ENCODE measurements at regions not wholly inside any gene's neighbourhood (a gene's known extent, or its start where the extent isn't known, plus 50 kb on each side); places are given as distances from the start of the nearest gene placed in this dataset.
"Not testable (repeated sequence)": the region's sequence is repeated elsewhere in the genome, so short reads cannot be mapped to it uniquely, and the experiment has no call there.

GRCh38 chr7:13258386-13258785 lies 571.0 kb downstream of the ARL4A start:
- in situ Hi-C loops (cut with HindIII; ENCODE audit: low sequenced_read_pairs), result loop anchor here (10.0 kb wide), 1 partner anchor 574 kb away; the partner anchor contains the start of gene ARL4A

GRCh38 chr7:13259930-13260329 lies 572.5 kb downstream of the ARL4A start:
- in situ Hi-C loops (cut with HindIII; ENCODE audit: low sequenced_read_pairs), result loop anchor here (10.0 kb wide), 1 partner anchor 575 kb away; the partner anchor contains the start of gene ARL4A

DNA sequence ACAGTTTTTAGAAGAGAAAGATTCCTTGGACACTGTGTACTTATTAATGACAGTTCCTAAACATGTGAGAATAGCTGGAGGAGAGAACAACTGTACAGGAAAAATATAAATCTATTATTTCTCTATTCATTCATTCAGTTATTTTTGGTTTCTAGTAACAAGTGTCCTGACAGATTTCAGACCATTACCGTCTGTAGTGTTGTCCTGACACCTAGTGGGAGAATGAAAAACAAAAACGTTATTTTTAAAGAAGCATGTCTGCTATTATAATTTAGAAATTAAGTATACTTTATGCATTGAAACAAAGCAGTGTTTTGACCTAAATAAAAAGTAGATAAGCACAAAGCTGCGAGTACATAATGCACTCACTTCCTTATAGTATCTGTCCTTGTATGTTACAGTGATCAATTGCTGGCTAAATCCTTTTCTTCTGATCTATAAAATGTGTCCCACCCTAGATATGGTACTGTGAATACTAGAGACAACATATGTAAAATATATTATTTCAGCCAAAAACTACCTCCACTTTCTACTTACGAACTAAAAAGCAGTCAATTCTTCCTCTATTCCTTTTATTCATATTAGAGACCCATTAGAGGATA lies 575.6 kb downstream of the ARL4A start:
- in situ Hi-C loops (cut with HindIII; ENCODE audit: low sequenced_read_pairs), result no loop called here

DNA sequence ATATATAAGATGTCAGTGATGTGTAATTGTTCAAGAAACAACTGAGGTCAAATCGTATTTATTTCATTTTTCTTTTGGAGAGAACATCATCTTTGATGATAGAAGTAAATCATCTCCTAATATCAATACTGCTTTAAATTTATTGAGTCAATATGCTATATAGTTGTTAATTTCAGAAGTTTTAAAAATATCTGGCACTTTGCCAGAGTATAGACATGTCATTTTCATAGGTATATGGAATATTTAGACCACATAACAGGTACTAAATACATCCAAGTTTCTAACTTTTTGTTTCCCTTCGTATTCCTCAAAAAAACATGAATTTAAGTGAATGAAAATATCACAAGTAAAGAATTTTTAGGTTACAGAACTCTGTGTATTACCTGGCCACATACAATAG lies 577.8 kb downstream of the ARL4A start:
- in situ Hi-C loops (cut with HindIII; ENCODE audit: low sequenced_read_pairs), result no loop called here

GRCh38 chr7:13274205-13274604 lies 586.8 kb downstream of the ARL4A start:
- in situ Hi-C loops (cut with HindIII; ENCODE audit: low sequenced_read_pairs), result not testable (repeated sequence)

- in situ Hi-C loops (cut with HindIII; ENCODE audit: low sequenced_read_pairs), result loop anchor here (25.0 kb wide), 1 partner anchor 1410 kb away; no protein-coding TSS in a partner anchor
Observed at GRCh38 chr7:13276977-13277376, 589.5 kb downstream of the ARL4A start.

GRCh38 chr7:13278020-13278419 lies 590.6 kb downstream of the ARL4A start:
- in situ Hi-C loops (cut with HindIII; ENCODE audit: low sequenced_read_pairs), result loop anchor here (25.0 kb wide), 1 partner anchor 1409 kb away; no protein-coding TSS in a partner anchor

- in situ Hi-C loops (cut with HindIII; ENCODE audit: low sequenced_read_pairs), result loop anchor here (25.0 kb wide), 1 partner anchor 1407 kb away; no protein-coding TSS in a partner anchor
Observed at GRCh38 chr7:13279854-13280435, 592.5 kb downstream of the ARL4A start.

DNA sequence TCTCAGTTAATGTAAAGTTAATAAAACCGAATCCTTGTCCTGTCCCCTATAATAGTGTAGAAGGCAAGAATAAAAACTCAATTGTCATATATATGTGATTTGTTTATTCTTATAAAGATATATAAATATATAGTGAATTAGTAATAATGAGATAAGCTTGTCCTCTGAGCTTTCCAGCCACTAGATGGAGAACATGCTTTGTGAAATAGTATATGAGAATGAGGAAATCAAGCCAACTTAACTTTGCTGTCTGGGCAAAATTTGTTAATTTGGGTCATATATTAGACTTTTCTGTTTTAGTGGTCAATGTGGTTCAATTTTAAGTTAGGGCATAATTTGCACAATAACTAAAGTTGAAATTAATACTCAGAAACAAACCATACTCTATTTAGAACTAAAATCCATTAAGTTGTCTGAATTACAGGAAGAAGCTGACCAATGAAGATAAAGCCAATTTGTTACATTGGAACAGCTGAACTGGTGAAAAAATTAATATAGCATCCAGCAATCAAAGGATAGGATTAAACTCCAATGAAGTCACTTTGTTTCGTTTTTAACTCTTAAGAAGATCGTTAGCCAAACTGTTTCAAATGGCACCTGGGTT lies 595.0 kb downstream of the ARL4A start:
- in situ Hi-C loops (cut with HindIII; ENCODE audit: low sequenced_read_pairs), result loop anchor here (25.0 kb wide), 1 partner anchor 1405 kb away; no protein-coding TSS in a partner anchor

DNA sequence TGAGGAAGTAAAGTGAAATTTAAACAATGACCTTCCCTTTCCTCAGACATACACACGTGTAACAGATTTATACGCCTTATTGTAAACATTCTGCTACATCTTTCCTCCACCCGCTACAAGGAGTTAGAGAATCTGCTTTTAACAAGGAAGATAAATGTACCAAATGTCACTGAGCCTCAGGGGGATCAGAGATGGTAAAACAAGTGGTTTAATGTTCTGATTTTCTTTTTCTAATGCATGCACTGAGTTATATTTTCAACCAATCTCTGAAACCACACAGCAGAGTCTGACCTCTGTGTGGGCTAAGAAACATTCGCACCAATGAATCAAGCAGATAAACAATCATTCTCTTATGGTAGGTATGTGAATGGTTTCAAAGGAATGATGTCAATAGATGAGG lies 599.5 kb downstream of the ARL4A start:
- in situ Hi-C loops (cut with HindIII; ENCODE audit: low sequenced_read_pairs), result loop anchor here (25.0 kb wide), 1 partner anchor 1400 kb away; no protein-coding TSS in a partner anchor

DNA sequence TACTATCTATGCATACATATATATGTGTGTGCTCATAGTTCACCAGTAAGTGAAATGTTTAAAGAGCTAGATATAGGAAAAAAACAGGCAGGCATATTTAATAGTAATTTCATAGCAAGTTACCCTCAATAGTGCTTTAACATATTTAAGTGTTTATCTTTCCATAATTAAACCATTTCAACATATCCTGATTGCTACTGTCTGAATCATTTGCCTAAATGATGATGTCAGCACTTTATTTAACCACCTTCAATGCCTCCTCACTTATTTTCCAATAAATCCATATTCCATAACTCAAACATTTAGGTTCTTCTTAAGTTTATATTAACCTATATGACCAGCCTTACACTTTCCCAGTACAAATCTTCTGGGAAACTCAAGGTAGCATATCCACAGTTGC lies 601.1 kb downstream of the ARL4A start:
- in situ Hi-C loops (cut with HindIII; ENCODE audit: low sequenced_read_pairs), result loop anchor here (25.0 kb wide), 1 partner anchor 1399 kb away; no protein-coding TSS in a partner anchor

- in situ Hi-C loops (cut with HindIII; ENCODE audit: low sequenced_read_pairs), result loop anchor here (25.0 kb wide), 1 partner anchor 1396 kb away; no protein-coding TSS in a partner anchor
Observed at GRCh38 chr7:13290975-13291374, 603.5 kb downstream of the ARL4A start.

GRCh38 chr7:13293264-13294002 lies 606.0 kb downstream of the ARL4A start:
- in situ Hi-C loops (cut with HindIII; ENCODE audit: low sequenced_read_pairs), result loop anchor here (25.0 kb wide), 1 partner anchor 1394 kb away; no protein-coding TSS in a partner anchor

- in situ Hi-C loops (cut with HindIII; ENCODE audit: low sequenced_read_pairs), result no loop called here
Observed at GRCh38 chr7:13307040-13307439, 619.6 kb downstream of the ARL4A start.

DNA sequence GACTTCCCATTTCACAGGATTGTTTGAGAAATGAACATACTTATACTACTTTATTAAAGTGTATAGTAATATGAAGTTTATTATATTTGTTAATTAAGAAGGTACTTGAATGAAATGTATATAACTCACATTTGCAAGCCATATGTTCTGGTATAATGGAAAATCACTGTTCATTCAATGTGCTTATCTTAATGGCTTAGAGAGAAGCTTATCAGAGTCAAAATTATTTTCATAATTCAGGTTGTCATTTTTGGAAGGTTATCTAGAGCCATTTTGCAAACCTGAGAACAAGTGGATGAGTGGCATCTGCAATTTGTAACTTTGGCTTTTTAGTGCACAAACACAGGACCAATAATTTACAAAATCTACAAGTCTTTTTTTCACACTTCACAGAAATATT lies 621.0 kb downstream of the ARL4A start:
- in situ Hi-C loops (cut with HindIII; ENCODE audit: low sequenced_read_pairs), result no loop called here

- in situ Hi-C loops (cut with HindIII; ENCODE audit: low sequenced_read_pairs), result no loop called here
Observed at GRCh38 chr7:13309535-13309934, 622.1 kb downstream of the ARL4A start.

- in situ Hi-C loops (cut with HindIII; ENCODE audit: low sequenced_read_pairs), result no loop called here
Observed at GRCh38 chr7:13312307-13312706, 624.9 kb downstream of the ARL4A start.

DNA sequence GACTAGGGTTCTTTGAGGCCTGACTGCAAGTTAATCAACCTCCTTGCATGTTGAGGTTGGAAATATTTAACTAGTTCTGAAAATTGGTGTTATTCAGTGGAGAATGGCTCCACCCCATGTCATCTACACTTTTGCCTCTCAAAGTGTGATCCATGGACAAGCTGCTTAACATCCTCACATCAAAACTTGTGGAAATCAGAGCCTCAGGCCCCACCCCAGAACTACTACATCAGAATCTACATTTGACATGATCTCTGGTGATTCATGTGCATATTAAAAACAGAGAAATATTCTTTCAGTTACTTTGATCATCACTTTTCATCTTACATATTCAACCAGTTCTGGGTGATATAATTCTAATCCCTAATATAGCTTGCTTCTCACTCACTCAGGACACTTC lies 632.9 kb downstream of the ARL4A start:
- in situ Hi-C loops (cut with HindIII; ENCODE audit: low sequenced_read_pairs), result no loop called here

GRCh38 chr7:13321316-13321715 lies 633.9 kb downstream of the ARL4A start:
- in situ Hi-C loops (cut with HindIII; ENCODE audit: low sequenced_read_pairs), result no loop called here

DNA sequence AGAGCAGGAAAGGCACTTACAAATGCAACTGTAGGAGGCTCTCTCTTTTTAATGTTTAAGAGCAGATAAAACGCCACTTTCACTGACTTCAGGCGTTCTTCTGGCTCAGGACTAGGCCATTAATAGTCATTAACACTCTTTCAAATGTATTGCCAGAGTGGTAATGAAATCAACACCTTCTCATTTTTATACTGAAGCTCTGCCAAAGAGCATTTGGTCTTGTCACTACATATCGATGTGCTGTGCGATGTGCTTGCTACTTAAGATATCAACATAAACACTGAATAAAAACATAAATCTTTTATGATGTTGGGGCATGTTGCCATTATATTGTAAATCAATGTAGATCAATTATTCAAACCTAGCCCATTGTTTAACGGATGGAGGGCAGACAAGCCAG lies 634.7 kb downstream of the ARL4A start:
- in situ Hi-C loops (cut with HindIII; ENCODE audit: low sequenced_read_pairs), result no loop called here

DNA sequence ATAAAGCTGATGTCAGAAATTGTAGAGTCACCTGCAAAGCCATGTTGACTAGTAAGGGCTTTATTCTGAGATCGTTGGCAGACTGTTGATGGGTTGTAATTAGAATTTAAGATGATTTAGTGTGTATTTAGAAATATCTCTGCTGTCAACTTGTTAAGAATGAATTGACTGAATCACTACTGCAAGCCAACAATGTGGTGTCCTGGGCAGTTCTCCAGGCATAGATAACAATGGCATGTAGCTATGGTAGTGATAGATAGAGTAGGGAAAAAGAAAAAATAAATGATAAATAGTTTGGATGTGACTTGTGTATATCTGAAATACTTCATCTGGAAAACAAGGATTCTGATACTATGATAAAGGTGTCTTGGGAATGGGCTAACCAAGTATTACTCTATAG lies 640.2 kb downstream of the ARL4A start:
- in situ Hi-C loops (cut with HindIII; ENCODE audit: low sequenced_read_pairs), result no loop called here

All from endothelial cell of hepatic sinusoid (primary cell).